Activated CD8-positive, alpha-beta memory T cell treated with anti-CD3 and anti-CD28 coated beads for 48 hours (primary cell): ENCODE measurements at regions not wholly inside any gene's neighbourhood (a gene's known extent, or its start where the extent isn't known, plus 50 kb on each side); places are given as distances from the start of the nearest gene placed in this dataset.
"Not testable (repeated sequence)": the region's sequence is repeated elsewhere in the genome, so short reads cannot be mapped to it uniquely, and the experiment has no call there.

Experiments used
- DNase-seq, 3 experiments: peaks; one replicate each; pipeline ENCODE4 v3.0.0-alpha.2; 2020; ENCODE audit warnings: low read depth in 2 of 3, low spot score in 2 of 3

GRCh38 chr7:153404781-153405279, 645.3 kb downstream of the ACTR3B start:
- no peak for DNase-seq

- no peak for DNase-seq
Measured at GRCh38 chr7:153405704-153406485, 646.3 kb upstream of the DPP6 start.

- no peak for DNase-seq
Measured at GRCh38 chr7:153406486-153406872, 645.7 kb upstream of the DPP6 start.

GRCh38 chr7:153407291-153408046, 644.7 kb upstream of the DPP6 start:
- no peak for DNase-seq

GRCh38 chr7:153408360-153409335, 643.5 kb upstream of the DPP6 start:
- no peak for DNase-seq

GRCh38 chr7:153409567-153410342, 642.4 kb upstream of the DPP6 start:
- DNase-seq: not testable (repeated sequence)

GRCh38 chr7:153410997-153411642, 641.1 kb upstream of the DPP6 start:
- not testable (repeated sequence) for DNase-seq

GRCh38 chr7:153412114-153412823, 639.9 kb upstream of the DPP6 start:
- DNase-seq: not testable (repeated sequence)

GRCh38 chr7:153412824-153413198, 639.4 kb upstream of the DPP6 start:
- not testable (repeated sequence) for DNase-seq

- DNase-seq: no peak
Measured at GRCh38 chr7:153413199-153413539, 639.0 kb upstream of the DPP6 start.

- no peak for DNase-seq
Measured at GRCh38 chr7:153413540-153414287, 638.5 kb upstream of the DPP6 start.

- no peak for DNase-seq
Measured at GRCh38 chr7:153414288-153414629, 637.9 kb upstream of the DPP6 start.

- no peak for DNase-seq
Measured at GRCh38 chr7:153415632-153416031, 636.6 kb upstream of the DPP6 start.

GRCh38 chr7:153422291-153423209, 629.6 kb upstream of the DPP6 start:
- DNase-seq: no peak

GRCh38 chr7:153423210-153423590, 629.0 kb upstream of the DPP6 start:
- DNase-seq: no peak

GRCh38 chr7:153430931-153431330, 621.3 kb upstream of the DPP6 start:
- no peak for DNase-seq

- no peak for DNase-seq
Measured at GRCh38 chr7:153432063-153432462, 620.1 kb upstream of the DPP6 start.

- DNase-seq: no peak
Measured at GRCh38 chr7:153433223-153433622, 619.0 kb upstream of the DPP6 start.
